ENCODE measurements at regions not wholly inside any gene's neighbourhood (a gene's known extent, or its start where the extent isn't known, plus 50 kb on each side); places are given as distances from the start of the nearest gene placed in this dataset.

DNA sequence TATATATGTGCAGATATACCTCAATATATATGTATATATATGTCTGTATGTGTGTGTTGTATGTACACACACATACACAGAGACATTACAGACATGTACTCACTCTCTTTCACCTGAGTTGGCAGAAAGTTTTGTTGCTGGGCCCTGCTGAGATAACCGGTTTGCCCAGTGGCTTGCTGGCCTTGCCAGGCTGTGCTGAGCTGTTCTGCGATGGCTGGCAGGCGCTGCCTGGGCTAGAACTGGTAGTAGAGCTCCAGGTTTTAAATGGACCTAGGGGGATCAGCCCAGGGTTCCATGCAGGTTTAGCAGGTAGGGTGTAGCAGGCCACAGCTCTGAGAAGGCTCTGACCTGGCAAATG lies 394.3 kb downstream of the GADD45G start:
- peak; percentile 48 to 74 (median 65) for DNase-seq
- H3K36me3 ChIP-seq (replicated peaks in 1 of 2): no peaks in the 10 kb centered on the region
- no peak overlapping the region for H3K4me3 ChIP-seq
- 24 to 56% (median 52%) methylated on average over 2 to 3 of the region's 3 CpGs for WGBS, 4 donors
- no peaks in the 10 kb centered on the region for H3K9me3 ChIP-seq (replicated peaks in 1 of 3)
- TF ChIP-seq POLR2A (IDR thresholded peaks at IDR 0.05): no peak
- TF ChIP-seq CTCF (IDR thresholded peaks at IDR 0.05): no peak
- intact Hi-C loops (cut with DNase I): loop anchor here (10.0 kb wide), 2 partner anchors 96 to 394 kb away; partner anchors contain the start of gene GADD45G (in 1 of the 2)
- H3K27ac ChIP-seq: peak overlapping the region; percentile 87 to 95 (median 93)
- no peaks in the 10 kb centered on the region for H3K27me3 ChIP-seq
- H3K4me1 ChIP-seq (replicated peaks in 1 of 2): peaks cover 52 to 60% of the 10 kb centered on the region in 2 donors

DNA sequence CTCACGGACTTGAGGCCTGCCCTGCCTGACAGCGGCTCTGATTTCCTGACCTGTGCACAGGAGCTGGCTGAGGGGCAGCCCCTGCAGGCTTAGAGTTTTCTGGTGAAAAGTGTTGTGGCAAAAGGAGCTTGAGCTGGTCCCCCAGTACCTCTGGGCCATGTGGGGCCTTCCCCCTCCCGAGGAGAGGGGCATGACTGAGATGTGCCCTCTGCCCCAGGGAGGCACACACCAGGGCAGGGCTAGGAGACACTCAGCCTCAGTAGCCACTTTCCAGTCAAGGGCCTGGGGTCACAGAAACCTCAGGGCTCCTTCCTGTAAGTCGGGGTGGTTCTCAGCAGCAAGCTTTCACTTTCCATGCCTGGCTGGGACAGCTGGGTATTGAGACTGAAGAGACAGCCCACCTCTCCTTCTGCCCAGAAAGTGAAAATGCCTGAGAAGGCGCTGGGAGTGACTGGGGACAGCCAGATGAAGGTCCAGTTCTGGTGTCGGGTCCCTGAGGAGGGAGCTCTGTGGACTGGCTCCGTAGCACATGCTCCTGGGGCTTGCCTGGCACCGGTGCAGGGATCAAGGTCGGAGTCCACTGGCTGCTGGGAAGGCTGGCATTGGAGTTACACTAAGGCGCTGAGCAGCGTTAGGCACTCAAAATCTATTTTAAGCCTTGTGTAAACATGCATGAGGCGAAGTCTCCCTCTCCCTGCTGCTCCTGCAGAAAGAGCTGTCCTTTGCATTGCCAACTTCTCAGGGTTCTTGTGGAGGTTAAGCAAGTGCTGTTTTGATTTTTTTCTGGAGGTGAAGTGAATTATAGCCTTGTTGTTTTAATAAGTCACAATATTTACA lies 394.9 kb downstream of the GADD45G start:
- peaks cover 46 to 54% of the 10 kb centered on the region in 2 donors for H3K4me1 ChIP-seq (replicated peaks in 1 of 2)
- H3K9me3 ChIP-seq (replicated peaks in 1 of 3): no peaks in the 10 kb centered on the region
- peak; percentile 79 to 95 (median 91) for DNase-seq
- H3K4me3 ChIP-seq: peak overlapping the region in 1 of 4 donors; percentile 36
- intact Hi-C loops (cut with DNase I): loop anchor here (10.0 kb wide), 2 partner anchors 95 to 395 kb away; partner anchors contain the start of gene GADD45G (in 1 of the 2)
- no peaks in the 10 kb centered on the region for H3K36me3 ChIP-seq (replicated peaks in 1 of 2)
- TF ChIP-seq CTCF (IDR thresholded peaks at IDR 0.05): peak in 1 of 6 experiments; percentile 12
- peak in 1 of 2 donors; percentile 71 for TF ChIP-seq POLR2A (IDR thresholded peaks at IDR 0.05)
- peak overlapping the region; percentile 87 to 95 (median 93) for H3K27ac ChIP-seq
- H3K27me3 ChIP-seq: no peaks in the 10 kb centered on the region
- 3 to 11% (median 9%) methylated on average over 6 to 12 of the region's 12 CpGs for WGBS, 4 donors

GRCh38 chr9:90000925-90001324 lies 396.1 kb downstream of the GADD45G start:
- no peaks in the 10 kb centered on the region for H3K27me3 ChIP-seq
- H3K4me3 ChIP-seq: no peak overlapping the region
- no peak for TF ChIP-seq POLR2A (IDR thresholded peaks at IDR 0.05)
- no peak for TF ChIP-seq CTCF (IDR thresholded peaks at IDR 0.05)
- no peaks in the 10 kb centered on the region for H3K36me3 ChIP-seq (replicated peaks in 1 of 2)
- H3K9me3 ChIP-seq (replicated peaks in 1 of 3): peaks cover 0 to 6% (median 0%) of the 10 kb centered on the region in 3 donors
- H3K4me1 ChIP-seq (replicated peaks in 1 of 2): peaks cover 44 to 53% of the 10 kb centered on the region in 2 donors
- 14 to 32% (median 22%) methylated on average over 6 to 7 of the region's 7 CpGs for WGBS, 4 donors
- H3K27ac ChIP-seq: peak overlapping the region; percentile 87 to 95 (median 93)
- peak in 6 of 7 donors; percentile 43 to 71 (median 52) for DNase-seq
- intact Hi-C loops (cut with DNase I): no loop called here

- intact Hi-C loops (cut with DNase I): no loop called here
- DNase-seq: no peak
- H3K27ac ChIP-seq: peak overlapping the region in 3 of 5 donors; percentile 91 to 95 (median 93)
- WGBS, 4 donors: 55 to 63% (median 58%) methylated on average over 7 of the region's 7 CpGs
- H3K36me3 ChIP-seq (replicated peaks in 1 of 2): no peaks in the 10 kb centered on the region
- H3K4me1 ChIP-seq (replicated peaks in 1 of 2): peaks cover 44 to 53% of the 10 kb centered on the region in 2 donors
- H3K9me3 ChIP-seq (replicated peaks in 1 of 3): peaks cover 0 to 7% (median 0%) of the 10 kb centered on the region in 3 donors
- no peak overlapping the region for H3K4me3 ChIP-seq
- H3K27me3 ChIP-seq: no peaks in the 10 kb centered on the region
- TF ChIP-seq CTCF (IDR thresholded peaks at IDR 0.05): no peak
- no peak for TF ChIP-seq POLR2A (IDR thresholded peaks at IDR 0.05)
Observed at GRCh38 chr9:90001747-90002146, 396.9 kb downstream of the GADD45G start.
